HL-60 (cell line): ENCODE measurements at regions not wholly inside any gene's neighbourhood (a gene's known extent, or its start where the extent isn't known, plus 50 kb on each side); places are given as distances from the start of the nearest gene placed in this dataset.

Experiments used
- POLR2AphosphoS5 ChIP-seq: IDR thresholded peaks from 2 replicates; pipeline ENCODE4 v1.6.1; 2012; ENCODE audit warnings: low read depth
- SPI1 ChIP-seq: IDR thresholded peaks from 2 replicates; pipeline ENCODE4 v1.6.1; 2012; ENCODE audit warnings: low read depth, mild to moderate bottlenecking, borderline replicate concordance
- TF ChIP-seq, protein P1 (sequence below): IDR thresholded peaks from one replicate; pipeline ENCODE4 v1.5.1; 2011; ENCODE audit warnings: low read length, control low read depth, inconsistent platforms; ENCODE audit not compliant: insufficient read depth

DNA sequence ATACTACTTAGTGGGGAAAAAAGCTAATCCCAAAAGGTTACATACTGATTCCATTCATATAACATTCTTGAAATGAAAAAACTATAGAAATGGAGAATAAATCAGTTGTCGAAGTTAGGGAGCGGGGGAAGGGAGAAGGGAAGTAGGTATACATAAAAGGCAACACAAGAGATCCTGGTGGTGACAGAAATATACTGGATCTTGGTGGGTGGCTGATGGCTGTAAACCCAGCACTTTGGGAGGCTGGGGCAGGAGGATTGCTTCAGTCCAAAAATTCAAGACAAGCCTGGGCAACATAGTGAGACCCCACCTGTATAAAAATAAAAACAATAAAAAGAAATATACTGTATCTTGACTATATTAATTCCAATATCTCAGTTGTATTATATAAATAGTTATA, 105.7 kb upstream of the LGSN start:
- TF ChIP-seq SPI1 (no peak), POLR2AphosphoS5 (no peak)
- TF ChIP-seq, protein P1, sequence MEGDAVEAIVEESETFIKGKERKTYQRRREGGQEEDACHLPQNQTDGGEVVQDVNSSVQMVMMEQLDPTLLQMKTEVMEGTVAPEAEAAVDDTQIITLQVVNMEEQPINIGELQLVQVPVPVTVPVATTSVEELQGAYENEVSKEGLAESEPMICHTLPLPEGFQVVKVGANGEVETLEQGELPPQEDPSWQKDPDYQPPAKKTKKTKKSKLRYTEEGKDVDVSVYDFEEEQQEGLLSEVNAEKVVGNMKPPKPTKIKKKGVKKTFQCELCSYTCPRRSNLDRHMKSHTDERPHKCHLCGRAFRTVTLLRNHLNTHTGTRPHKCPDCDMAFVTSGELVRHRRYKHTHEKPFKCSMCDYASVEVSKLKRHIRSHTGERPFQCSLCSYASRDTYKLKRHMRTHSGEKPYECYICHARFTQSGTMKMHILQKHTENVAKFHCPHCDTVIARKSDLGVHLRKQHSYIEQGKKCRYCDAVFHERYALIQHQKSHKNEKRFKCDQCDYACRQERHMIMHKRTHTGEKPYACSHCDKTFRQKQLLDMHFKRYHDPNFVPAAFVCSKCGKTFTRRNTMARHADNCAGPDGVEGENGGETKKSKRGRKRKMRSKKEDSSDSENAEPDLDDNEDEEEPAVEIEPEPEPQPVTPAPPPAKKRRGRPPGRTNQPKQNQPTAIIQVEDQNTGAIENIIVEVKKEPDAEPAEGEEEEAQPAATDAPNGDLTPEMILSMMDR = no peak
